CD4-positive, alpha-beta T cell (primary cell): ENCODE measurements at regions not wholly inside any gene's neighbourhood (a gene's known extent, or its start where the extent isn't known, plus 50 kb on each side); places are given as distances from the start of the nearest gene placed in this dataset.
A peak's percentile ranks its signal among the peaks of the same experiment; 100 is the strongest.

ENCODE experiments used
- ATAC-seq: fragments of 200-7000 bp; cut with Tn5 transposase; one replicate; pipeline ENCODE4 v1.10.0; 2022; ENCODE audit warnings: mild to moderate bottlenecking; ENCODE audit not compliant: poor library complexity
- CTCF ChIA-PET: fragments of 350-600 bp; sonication (Branson Sonifier 250); formaldehyde crosslinking; loops from one replicate; lab custom pipeline; 2021; ENCODE audit warnings: antibody characterized with exemption, inconsistent platforms; lab: Charles Lee
- POLR2A ChIA-PET: fragments of 350-600 bp; sonication (Branson Sonifier 250); formaldehyde crosslinking; loops from one replicate; lab custom pipeline; 2021; ENCODE audit warnings: antibody characterized with exemption, inconsistent platforms; lab: Charles Lee
- DNase-seq, 14 experiments: peaks; one replicate each; pipeline ENCODE4 v3.0.0-alpha.2; 2013 to 2020; ENCODE audit warnings: mixed read lengths in 2 of 14
- H3K27ac ChIP-seq, 2 donors: one replicate each; pipeline versions ENCODE4 v1.5.1 to v1.7.0; 2013; ENCODE audit warnings: low read length in 2 of 2, low read depth in 1 of 2, mild to moderate bottlenecking in 1 of 2
- H3K27me3 ChIP-seq, 2 experiments: 1 replicate in 1 of 2; 2 replicates in 1 of 2; pipeline versions ENCODE4 v1.6.1 to v1.7.0; 2013; ENCODE audit warnings: low read length in 2 of 2, control low read depth in 1 of 2, mild to moderate bottlenecking in 1 of 2, moderate library complexity in 1 of 2; ENCODE audit not compliant: insufficient read depth in 2 of 2, control insufficient read depth in 1 of 2
- H3K36me3 ChIP-seq: one replicate; pipeline ENCODE4 v1.6.1; 2013; ENCODE audit warnings: low read length, control low read depth; ENCODE audit not compliant: insufficient read depth
- H3K4me1 ChIP-seq: one replicate; pipeline ENCODE4 v1.6.1; 2013; ENCODE audit warnings: low read length, control low read depth; ENCODE audit not compliant: insufficient read depth
- H3K4me3 ChIP-seq: one replicate; pipeline ENCODE4 v1.5.1; 2013; ENCODE audit warnings: mild to moderate bottlenecking, low read length, moderate library complexity
- H3K9me3 ChIP-seq, 2 experiments: 1 replicate in 1 of 2; 2 replicates in 1 of 2; pipeline versions ENCODE4 v1.6.1 to v1.7.0; 2013; ENCODE audit warnings: low read length in 2 of 2, mild to moderate bottlenecking in 2 of 2, control low read depth in 1 of 2, moderate library complexity in 1 of 2; ENCODE audit not compliant: control insufficient read depth in 1 of 2, insufficient read depth in 1 of 2
- H3K27ac Mint-ChIP-seq: one replicate; pipeline ENCODE4 v1.8.0; 2020; ENCODE audit warnings: mixed read lengths
- H3K27me3 Mint-ChIP-seq: one replicate; pipeline ENCODE4 v1.8.0; 2021; ENCODE audit warnings: mixed read lengths
- H3K36me3 Mint-ChIP-seq: one replicate; pipeline ENCODE4 v1.8.0; 2021; ENCODE audit warnings: low read depth, mixed read lengths
- H3K4me1 Mint-ChIP-seq: one replicate; pipeline ENCODE4 v1.8.0; 2021; ENCODE audit warnings: low read depth, mixed read lengths
- H3K4me3 Mint-ChIP-seq: one replicate; pipeline ENCODE4 v1.8.0; 2020; ENCODE audit warnings: mild to moderate bottlenecking, mixed read lengths
- H3K9me3 Mint-ChIP-seq: one replicate; pipeline ENCODE4 v1.8.0; 2020; ENCODE audit warnings: mixed read lengths
- intact Hi-C, 2 experiments: fragments of 100-400 bp; cut with DNase I in 1 of 2; cut with micrococcal nuclease in 1 of 2; formaldehyde crosslinking; loops; one replicate each; pipeline versions ENCODE4 v1.15.1 to v1.9.0; 2023 to 2025; cut with DNase I, micrococcal nuclease
- TF ChIP-seq, protein P1 (sequence below): fragments of 200-600 bp; IDR thresholded peaks from one replicate; pipeline ENCODE4 v1.8.0; 2022; ENCODE audit warnings: antibody characterized with exemption, mild to moderate bottlenecking

DNA sequence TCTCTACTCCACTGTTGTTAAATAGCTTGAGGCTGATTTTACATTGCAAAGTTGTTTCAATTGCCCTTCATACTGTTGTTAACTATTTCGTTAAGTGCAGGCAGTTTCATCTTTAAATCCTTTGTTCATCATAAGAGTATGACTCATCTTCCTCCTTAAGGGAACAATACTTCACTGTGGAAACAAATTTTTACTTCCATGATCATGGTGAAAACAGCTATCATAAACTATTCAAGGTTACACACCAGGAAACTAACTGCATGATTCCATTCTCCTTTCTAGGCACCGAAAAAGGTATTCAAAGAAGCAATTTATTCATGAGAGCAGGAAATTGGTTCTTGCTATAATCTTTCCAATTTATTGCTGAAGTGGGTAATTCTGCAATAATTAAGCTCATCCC, 593.2 kb downstream of the LRRIQ3 start:
- TF ChIP-seq, protein P1, sequence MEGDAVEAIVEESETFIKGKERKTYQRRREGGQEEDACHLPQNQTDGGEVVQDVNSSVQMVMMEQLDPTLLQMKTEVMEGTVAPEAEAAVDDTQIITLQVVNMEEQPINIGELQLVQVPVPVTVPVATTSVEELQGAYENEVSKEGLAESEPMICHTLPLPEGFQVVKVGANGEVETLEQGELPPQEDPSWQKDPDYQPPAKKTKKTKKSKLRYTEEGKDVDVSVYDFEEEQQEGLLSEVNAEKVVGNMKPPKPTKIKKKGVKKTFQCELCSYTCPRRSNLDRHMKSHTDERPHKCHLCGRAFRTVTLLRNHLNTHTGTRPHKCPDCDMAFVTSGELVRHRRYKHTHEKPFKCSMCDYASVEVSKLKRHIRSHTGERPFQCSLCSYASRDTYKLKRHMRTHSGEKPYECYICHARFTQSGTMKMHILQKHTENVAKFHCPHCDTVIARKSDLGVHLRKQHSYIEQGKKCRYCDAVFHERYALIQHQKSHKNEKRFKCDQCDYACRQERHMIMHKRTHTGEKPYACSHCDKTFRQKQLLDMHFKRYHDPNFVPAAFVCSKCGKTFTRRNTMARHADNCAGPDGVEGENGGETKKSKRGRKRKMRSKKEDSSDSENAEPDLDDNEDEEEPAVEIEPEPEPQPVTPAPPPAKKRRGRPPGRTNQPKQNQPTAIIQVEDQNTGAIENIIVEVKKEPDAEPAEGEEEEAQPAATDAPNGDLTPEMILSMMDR = no peak

DNA sequence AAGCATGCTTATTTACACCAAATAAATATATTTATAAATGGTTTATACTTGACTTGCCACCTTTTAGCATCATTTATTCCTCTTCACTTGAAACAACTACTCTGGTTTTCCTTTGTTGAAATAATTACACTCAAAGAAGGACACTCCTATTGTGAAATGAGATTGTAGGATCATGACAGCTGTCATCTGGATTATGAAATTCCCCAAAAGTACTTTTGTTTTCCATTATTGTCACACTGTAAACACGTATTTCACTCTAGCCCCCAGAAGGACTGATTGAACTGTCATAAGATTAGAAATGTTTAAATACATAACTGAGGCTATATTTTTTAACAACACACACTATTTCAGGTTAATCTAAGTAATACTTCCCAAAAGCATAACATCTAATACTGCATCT, 593.8 kb downstream of the LRRIQ3 start:
- POLR2A ChIA-PET = no interaction called here
- ATAC-seq = no peak
- peaks cover 5% of the 10 kb centered on the region for H3K9me3 Mint-ChIP-seq

More for the DNA sequence above, 593.2 kb downstream of the LRRIQ3 start:
- DNase-seq (no peak), ATAC-seq (no peak)
- Histone ChIP-seq H3K36me3 (no peaks in the 10 kb centered on the region), H3K27ac (no peak overlapping the region), H3K27me3 (no peaks in the 10 kb centered on the region), H3K4me1 (no peaks in the 10 kb centered on the region), H3K4me3 (no peak overlapping the region), H3K9me3 (peaks cover 0 to 11% of the 10 kb centered on the region in 2 experiments)
- H3K4me3 Mint-ChIP-seq = no peak overlapping the region
- no peaks in the 10 kb centered on the region for H3K4me1 Mint-ChIP-seq
- no peak overlapping the region for H3K27ac Mint-ChIP-seq
- H3K9me3 Mint-ChIP-seq = peaks cover 2% of the 10 kb centered on the region
- intact Hi-C loops = no loop called here
- CTCF ChIA-PET = no interaction called here
- no peaks in the 10 kb centered on the region for H3K36me3 Mint-ChIP-seq
- no peaks in the 10 kb centered on the region for H3K27me3 Mint-ChIP-seq
- POLR2A ChIA-PET = no interaction called here

DNA sequence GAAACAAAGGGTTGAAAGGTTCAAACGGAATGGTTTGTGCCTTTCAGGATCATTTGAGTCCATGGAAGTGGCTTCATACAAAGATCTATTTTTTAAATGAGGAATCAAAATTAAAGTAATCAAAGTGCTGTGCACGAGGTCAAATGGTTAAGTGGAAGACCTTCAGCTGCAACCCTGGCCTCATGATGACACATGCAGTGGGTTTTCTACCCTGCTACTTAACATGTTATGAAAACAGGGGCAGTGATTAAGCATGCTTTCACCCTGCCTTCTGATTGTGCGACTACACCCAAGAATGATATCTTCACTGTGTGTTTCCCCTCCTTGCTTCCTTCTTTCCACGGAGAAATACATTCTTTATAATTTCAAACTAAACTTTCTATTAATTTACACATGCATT, 604.2 kb downstream of the LRRIQ3 start:
- H3K9me3 ChIP-seq = no peaks in the 10 kb centered on the region
- TF ChIP-seq, protein P1 = no peak
- H3K4me1 ChIP-seq = no peaks in the 10 kb centered on the region
- DNase-seq (peak in 2 of 14 experiments; percentile 4 to 30), ATAC-seq (no peak)
- H3K4me3 ChIP-seq = no peak overlapping the region
- no peak overlapping the region for H3K27ac ChIP-seq
- Mint-ChIP-seq H3K27ac (no peak overlapping the region), H3K9me3 (peaks cover 5% of the 10 kb centered on the region), H3K4me3 (no peak overlapping the region), H3K36me3 (no peaks in the 10 kb centered on the region), H3K27me3 (no peaks in the 10 kb centered on the region), H3K4me1 (no peaks in the 10 kb centered on the region)
- CTCF ChIA-PET = interaction anchor here (1.2 kb wide), 1 partner anchor 19 kb away, joined by 3 read pairs; no protein-coding TSS in a partner anchor
- intact Hi-C loops = no loop called here
- POLR2A ChIA-PET = no interaction called here
- no peaks in the 10 kb centered on the region for H3K36me3 ChIP-seq
- H3K27me3 ChIP-seq = no peaks in the 10 kb centered on the region

More for the DNA sequence above, 593.8 kb downstream of the LRRIQ3 start:
- no peaks in the 10 kb centered on the region for H3K27me3 ChIP-seq
- intact Hi-C loops = no loop called here
- H3K27ac Mint-ChIP-seq = no peak overlapping the region
- H3K4me3 ChIP-seq = no peak overlapping the region
- no peaks in the 10 kb centered on the region for H3K4me1 ChIP-seq
- H3K4me3 Mint-ChIP-seq = no peak overlapping the region
- DNase-seq = no peak
- H3K27me3 Mint-ChIP-seq = no peaks in the 10 kb centered on the region
- TF ChIP-seq, protein P1 = no peak
- H3K36me3 ChIP-seq = no peaks in the 10 kb centered on the region
- peaks cover 0 to 11% of the 10 kb centered on the region in 2 experiments for H3K9me3 ChIP-seq
- H3K4me1 Mint-ChIP-seq = no peaks in the 10 kb centered on the region
- no peaks in the 10 kb centered on the region for H3K36me3 Mint-ChIP-seq
- H3K27ac ChIP-seq = no peak overlapping the region
- CTCF ChIA-PET = no interaction called here
